HUES6 (cell line): ENCODE measurements at regions not wholly inside any gene's neighbourhood (a gene's known extent, or its start where the extent isn't known, plus 50 kb on each side); places are given as distances from the start of the nearest gene placed in this dataset.
"Not testable (repeated sequence)": the region's sequence is repeated elsewhere in the genome, so short reads cannot be mapped to it uniquely, and the experiment has no call there.

Experiments used
- H3K27ac ChIP-seq: 2 replicates; pipeline ENCODE4 v1.7.0; 2013; ENCODE audit warnings: low read depth, mild to moderate bottlenecking, low read length, inconsistent platforms
- H3K27me3 ChIP-seq: 2 replicates; pipeline ENCODE4 v1.6.1; 2013; ENCODE audit warnings: low read length; ENCODE audit not compliant: control insufficient read depth, insufficient read depth
- H3K36me3 ChIP-seq: 2 replicates; pipeline ENCODE4 v1.6.1; 2013; ENCODE audit warnings: low read length; ENCODE audit not compliant: control insufficient read depth, insufficient read depth
- H3K4me1 ChIP-seq: 2 replicates; pipeline ENCODE4 v1.6.1; 2013; ENCODE audit warnings: low read length; ENCODE audit not compliant: control insufficient read depth, insufficient read depth
- H3K4me3 ChIP-seq: 2 replicates; pipeline ENCODE4 v1.5.1; 2013; ENCODE audit warnings: low read depth, low read length
- H3K9ac ChIP-seq: one replicate; pipeline ENCODE4 v1.6.1; 2013; ENCODE audit warnings: mild to moderate bottlenecking, low read length
- H3K9me3 ChIP-seq: 2 replicates; pipeline ENCODE4 v1.6.1; 2013; ENCODE audit warnings: low read depth, low read length; ENCODE audit not compliant: control insufficient read depth, insufficient read depth

DNA sequence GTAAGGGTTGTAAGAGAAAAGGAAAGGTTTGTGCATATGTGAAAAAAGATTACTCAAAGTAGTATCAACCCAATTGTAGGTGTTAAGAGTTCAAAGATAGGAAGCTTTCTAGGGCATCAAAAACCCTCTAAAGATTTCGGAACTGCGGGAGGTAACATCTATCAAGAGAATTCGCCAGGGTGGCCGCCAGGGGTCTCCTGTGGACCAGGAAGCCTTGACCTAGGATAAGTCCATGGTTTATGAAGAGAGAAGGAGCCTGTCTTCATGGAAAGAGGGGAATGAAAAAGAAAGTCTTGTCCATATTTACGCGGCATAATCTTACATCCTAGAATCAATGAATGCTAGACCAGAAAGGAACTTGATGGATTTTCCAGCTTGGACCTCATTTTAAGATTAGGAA is 140.7 kb upstream of the CALCR start:
- Histone ChIP-seq H3K27ac (no peak overlapping the region), H3K9me3 (no peaks in the 10 kb centered on the region), H3K27me3 (no peaks in the 10 kb centered on the region), H3K4me3 (no peak overlapping the region), H3K4me1 (no peaks in the 10 kb centered on the region), H3K36me3 (no peaks in the 10 kb centered on the region), H3K9ac (no peak overlapping the region)

DNA sequence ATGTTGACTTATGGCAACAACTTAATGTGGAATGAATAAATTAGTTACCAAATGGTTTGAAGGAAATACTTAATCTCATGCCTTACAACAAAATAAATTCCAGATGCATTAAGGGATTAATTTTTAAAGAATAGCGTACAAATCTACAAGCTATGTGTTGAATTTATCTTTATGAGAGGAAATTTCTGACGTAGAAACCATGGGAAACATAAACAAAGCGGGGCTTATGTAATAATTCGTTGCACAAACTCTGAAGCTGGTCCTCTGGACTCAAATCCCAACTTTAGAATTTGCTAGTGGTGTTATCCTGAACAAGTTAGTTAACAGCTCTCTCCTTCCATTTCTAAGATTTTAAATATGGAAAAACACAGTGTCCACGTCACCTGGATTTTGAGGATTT is 137.4 kb upstream of the CALCR start:
- no peak overlapping the region for H3K27ac ChIP-seq
- no peaks in the 10 kb centered on the region for H3K4me1 ChIP-seq
- no peaks in the 10 kb centered on the region for H3K36me3 ChIP-seq
- H3K27me3 ChIP-seq, result no peaks in the 10 kb centered on the region
- H3K4me3 ChIP-seq, result no peak overlapping the region
- H3K9me3 ChIP-seq, result no peaks in the 10 kb centered on the region
- no peak overlapping the region for H3K9ac ChIP-seq

DNA sequence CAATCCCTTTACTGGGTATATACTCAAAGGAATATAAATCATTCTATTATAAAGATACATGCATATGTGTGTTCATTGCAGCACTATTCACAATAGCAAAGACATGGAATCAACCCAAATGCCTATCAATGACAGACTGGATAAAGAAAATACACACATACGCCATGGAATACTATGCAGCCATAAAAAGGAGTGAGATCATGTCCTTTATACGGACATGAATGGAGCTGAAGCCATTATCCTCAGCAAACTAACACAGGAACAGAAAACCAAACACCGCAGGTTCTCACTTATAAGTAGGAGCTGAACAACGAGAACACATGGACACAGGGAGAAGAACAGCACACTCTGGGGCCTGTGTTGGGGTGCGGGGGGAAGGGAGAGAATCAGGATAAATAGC is 133.7 kb upstream of the CALCR start:
- not testable (repeated sequence) for H3K4me3 ChIP-seq, H3K27ac ChIP-seq, H3K9me3 ChIP-seq, H3K36me3 ChIP-seq, H3K27me3 ChIP-seq, H3K4me1 ChIP-seq, H3K9ac ChIP-seq

DNA sequence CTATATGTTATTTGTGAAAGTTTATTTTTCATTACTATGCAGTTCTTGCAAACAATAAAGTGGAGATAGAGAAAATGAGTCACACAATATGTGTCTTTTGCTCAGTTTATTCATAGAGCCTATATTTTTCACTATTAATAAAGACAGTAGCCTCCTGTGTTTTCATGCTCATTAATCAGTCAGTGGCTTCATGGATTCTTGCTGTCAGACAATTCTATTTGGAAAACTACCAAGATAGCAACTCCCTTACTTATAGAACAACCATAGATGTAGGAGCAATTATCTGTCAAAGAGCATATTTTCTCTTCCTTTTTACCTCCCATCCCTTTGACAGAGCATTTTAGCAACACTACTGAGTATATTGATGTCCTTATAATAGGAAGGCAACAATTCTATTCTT is 132.7 kb upstream of the CALCR start:
- H3K4me3 ChIP-seq, result no peak overlapping the region

DNA sequence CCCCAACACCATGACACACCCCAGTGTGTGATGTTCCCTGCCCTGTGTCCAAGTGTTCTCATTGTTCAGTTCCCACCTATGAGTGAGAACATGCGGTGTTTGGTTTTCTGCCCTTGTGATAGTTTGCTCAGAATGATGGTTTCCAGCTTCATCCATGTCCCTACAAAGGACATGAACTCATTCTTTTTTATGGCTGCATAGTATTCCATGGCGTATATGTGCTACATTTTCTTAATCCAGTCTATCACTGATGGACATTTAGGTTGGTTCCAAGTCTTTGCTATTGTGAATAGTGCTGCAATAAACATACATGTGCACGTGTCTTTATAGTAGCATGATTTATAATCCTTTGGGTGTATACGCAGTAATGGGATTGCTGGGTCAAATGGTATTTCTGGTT is 131.6 kb upstream of the CALCR start:
- H3K36me3 ChIP-seq, H3K4me3 ChIP-seq, H3K9me3 ChIP-seq, H3K9ac ChIP-seq, H3K4me1 ChIP-seq, H3K27ac ChIP-seq, H3K27me3 ChIP-seq: not testable (repeated sequence)

More for the DNA sequence above, 132.7 kb upstream of the CALCR start:
- Histone ChIP-seq H3K36me3 (no peaks in the 10 kb centered on the region), H3K27ac (no peak overlapping the region), H3K9ac (no peak overlapping the region), H3K9me3 (no peaks in the 10 kb centered on the region), H3K4me1 (no peaks in the 10 kb centered on the region), H3K27me3 (no peaks in the 10 kb centered on the region)

DNA sequence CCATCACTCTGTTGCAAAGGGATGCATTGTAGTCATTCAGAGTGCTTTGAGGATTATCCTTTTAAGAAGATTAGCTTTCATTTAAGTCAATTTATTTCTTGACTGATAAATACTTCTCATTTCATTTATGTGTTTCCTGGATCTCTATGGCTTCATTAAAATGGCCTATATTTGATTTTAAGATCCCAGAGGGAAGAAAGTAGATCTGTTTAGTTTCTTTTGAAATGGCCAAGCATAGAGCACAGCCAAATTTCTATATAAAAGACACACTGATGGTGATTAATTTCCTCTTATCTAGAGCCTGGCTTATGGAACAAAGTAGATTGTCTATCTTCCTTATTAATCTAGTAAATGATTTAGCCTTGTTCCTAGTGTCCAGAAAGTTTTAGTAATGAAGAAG is 129.7 kb upstream of the CALCR start:
- no peak overlapping the region for H3K9ac ChIP-seq

DNA sequence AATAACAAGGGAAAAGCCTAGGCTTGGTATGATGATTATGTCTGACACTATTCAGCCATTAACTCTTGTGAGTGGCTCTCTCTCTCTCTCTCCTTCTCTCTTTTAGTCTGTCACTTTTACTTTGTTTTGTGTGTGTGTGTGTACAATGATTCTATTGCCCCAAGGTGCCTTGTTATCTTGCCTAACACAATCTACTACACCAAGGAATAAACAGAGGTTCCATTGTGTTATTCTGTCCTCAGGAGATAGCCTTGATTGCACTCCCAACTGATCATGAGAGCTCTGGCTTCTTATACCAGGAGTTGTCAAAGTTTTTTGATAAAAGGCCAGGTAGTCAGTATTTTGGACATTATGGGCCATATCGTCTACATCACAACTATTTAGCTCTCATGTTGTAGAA is 123.4 kb upstream of the CALCR start:
- Histone ChIP-seq H3K36me3 (no peaks in the 10 kb centered on the region), H3K27ac (no peak overlapping the region), H3K4me1 (no peaks in the 10 kb centered on the region), H3K9me3 (no peaks in the 10 kb centered on the region), H3K4me3 (no peak overlapping the region), H3K9ac (no peak overlapping the region), H3K27me3 (no peaks in the 10 kb centered on the region)

More for the DNA sequence above, 129.7 kb upstream of the CALCR start:
- H3K4me3 ChIP-seq, result no peak overlapping the region
- H3K27me3 ChIP-seq, result no peaks in the 10 kb centered on the region
- H3K9me3 ChIP-seq, result no peaks in the 10 kb centered on the region
- H3K27ac ChIP-seq, result no peak overlapping the region
- H3K36me3 ChIP-seq, result no peaks in the 10 kb centered on the region
- H3K4me1 ChIP-seq, result no peaks in the 10 kb centered on the region

DNA sequence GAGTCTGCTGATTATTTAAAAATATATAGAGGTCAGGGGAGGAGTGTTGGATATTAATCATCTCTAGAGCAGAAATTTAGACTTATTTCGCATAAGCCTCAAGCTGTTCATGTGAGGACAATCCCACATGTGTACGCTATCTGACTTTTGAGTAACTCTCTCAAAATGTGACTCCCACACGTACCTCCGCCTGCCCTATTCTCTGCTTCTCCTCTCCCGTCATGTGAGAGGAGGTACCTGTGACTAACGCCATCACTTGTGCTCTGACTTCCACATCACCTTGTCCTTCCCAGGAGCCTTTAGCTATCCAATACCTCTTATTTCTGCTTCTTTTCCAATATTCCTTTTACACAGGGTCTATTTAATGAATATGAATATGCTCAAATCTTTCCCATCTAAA is 119.3 kb upstream of the CALCR start:
- Histone ChIP-seq H3K4me1 (peaks cover 5% of the 10 kb centered on the region; the same call in 1 of the 2 replicates), H3K4me3 (no peak overlapping the region), H3K27me3 (no peaks in the 10 kb centered on the region)

DNA sequence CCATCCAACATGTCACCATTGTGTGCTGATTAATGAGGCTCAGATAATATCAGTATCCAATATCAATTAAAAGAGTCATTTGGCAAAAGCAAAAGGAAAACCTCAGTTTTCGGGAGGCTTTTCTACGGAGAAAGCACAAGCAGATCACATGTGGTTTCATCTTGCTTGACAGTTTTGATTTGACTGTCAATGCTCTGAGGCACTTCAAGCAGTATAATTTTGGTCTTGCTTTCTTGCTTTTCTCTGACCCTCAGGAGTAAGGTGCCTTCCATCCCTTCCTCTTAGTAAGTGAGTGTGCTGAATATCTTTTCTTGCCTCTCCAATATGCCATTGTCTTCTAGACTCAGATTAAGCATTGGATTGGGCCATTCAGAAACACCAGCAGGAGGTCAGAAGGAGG is 115.5 kb upstream of the CALCR start:
- Histone ChIP-seq H3K27ac (no peak overlapping the region), H3K9me3 (no peaks in the 10 kb centered on the region), H3K9ac (no peak overlapping the region), H3K36me3 (no peaks in the 10 kb centered on the region), H3K27me3 (no peaks in the 10 kb centered on the region), H3K4me1 (peaks cover 5% of the 10 kb centered on the region; the same call in 1 of the 2 replicates), H3K4me3 (no peak overlapping the region)

More for the DNA sequence above, 119.3 kb upstream of the CALCR start:
- Histone ChIP-seq H3K9me3 (no peaks in the 10 kb centered on the region), H3K36me3 (no peaks in the 10 kb centered on the region), H3K27ac (no peak overlapping the region), H3K9ac (no peak overlapping the region)

DNA sequence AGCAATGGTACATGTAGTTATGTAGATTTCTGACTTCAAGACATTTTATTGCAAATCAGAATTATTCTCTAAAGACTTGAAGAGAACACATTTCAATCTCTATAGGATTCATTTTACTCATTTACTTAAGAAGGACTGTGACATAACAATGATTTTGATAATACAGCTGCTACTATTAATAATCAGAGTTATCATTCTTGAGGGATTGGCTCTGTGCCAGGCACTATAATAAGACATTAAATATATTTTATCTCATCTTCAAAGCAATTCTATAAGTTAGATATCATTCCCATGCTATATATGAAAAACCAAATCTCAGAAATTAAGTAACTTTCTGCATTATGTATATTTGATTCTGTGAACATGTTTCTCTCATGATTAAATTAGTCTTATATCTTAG is 103.7 kb upstream of the CALCR start:
- Histone ChIP-seq H3K36me3 (no peaks in the 10 kb centered on the region), H3K9me3 (no peaks in the 10 kb centered on the region), H3K27me3 (no peaks in the 10 kb centered on the region), H3K9ac (no peak overlapping the region), H3K27ac (no peak overlapping the region), H3K4me3 (no peak overlapping the region), H3K4me1 (no peaks in the 10 kb centered on the region)

DNA sequence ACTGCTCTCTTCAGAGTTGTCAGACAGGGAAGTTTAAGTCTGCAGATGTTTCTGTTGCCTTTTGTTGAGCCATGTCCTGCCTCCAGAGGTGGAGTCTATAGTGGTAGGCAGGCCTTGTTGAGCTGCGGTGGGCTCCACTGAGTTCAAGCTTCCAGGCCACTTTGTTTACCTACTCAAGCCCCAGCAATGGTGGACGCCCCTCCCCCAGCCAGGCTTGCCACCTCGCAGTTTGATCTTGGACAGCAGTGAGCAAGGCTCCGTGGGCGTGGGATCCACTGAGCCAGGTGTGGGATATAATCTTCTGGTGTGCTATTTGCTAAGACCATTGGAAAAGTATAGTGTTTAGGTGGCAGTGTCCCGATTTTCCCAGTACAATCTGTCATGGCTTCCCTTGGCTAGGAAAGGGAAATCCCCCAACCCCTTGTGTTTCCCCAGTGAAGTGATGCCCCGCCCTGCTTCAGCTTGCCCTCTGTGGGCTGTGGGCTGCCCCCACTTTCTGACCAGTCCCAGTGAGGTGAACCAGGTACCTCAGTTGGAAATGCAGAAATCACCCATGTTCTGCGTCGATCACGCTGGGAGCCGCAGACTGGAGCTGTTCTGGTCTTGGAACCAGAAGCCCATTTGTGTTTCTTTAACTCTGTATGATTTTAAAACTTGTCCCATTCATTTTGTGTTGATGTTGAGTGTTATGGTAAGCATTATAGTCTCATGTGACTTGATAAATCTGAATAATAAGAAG is 89.2 kb upstream of the CALCR start:
- no peaks in the 10 kb centered on the region; the same call in 1 of the 2 replicates for H3K36me3 ChIP-seq
- H3K27ac ChIP-seq, result no peak overlapping the region
- H3K4me3 ChIP-seq, result no peak overlapping the region
- no peaks in the 10 kb centered on the region for H3K27me3 ChIP-seq
- H3K9ac ChIP-seq, result no peak overlapping the region
- H3K4me1 ChIP-seq, result no peaks in the 10 kb centered on the region
- H3K9me3 ChIP-seq, result peaks cover 9% of the 10 kb centered on the region; the same call in 1 of the 2 replicates
